Suprapubic skin (tissue), 4 donors: ENCODE measurements at regions not wholly inside any gene's neighbourhood (a gene's known extent, or its start where the extent isn't known, plus 50 kb on each side); places are given as distances from the start of the nearest gene placed in this dataset.
A peak's percentile ranks its signal among the peaks of the same experiment; 100 is the strongest.
"Not testable (repeated sequence)": the region's sequence is repeated elsewhere in the genome, so short reads cannot be mapped to it uniquely, and the experiment has no call there.

ENCODE experiments used
- DNase-seq, 2 donors: peaks; one replicate each; pipeline ENCODE4 v3.0.0-alpha.2; 2019; ENCODE audit warnings: low spot score in 2 of 2
- H3K27ac ChIP-seq: fragments of 200-600 bp; sonication (generic); one replicate; pipeline ENCODE4 v1.5.1; 2019
- H3K27me3 ChIP-seq: fragments of 200-600 bp; sonication (generic); one replicate; pipeline ENCODE4 v1.5.1; 2019
- H3K36me3 ChIP-seq: fragments of 200-600 bp; sonication (generic); one replicate; pipeline ENCODE4 v1.5.1; 2019
- H3K4me1 ChIP-seq: fragments of 200-600 bp; sonication (generic); one replicate; pipeline ENCODE4 v1.5.1; 2019
- H3K4me3 ChIP-seq: fragments of 200-600 bp; sonication (generic); one replicate; pipeline ENCODE4 v1.5.1; 2019; ENCODE audit warnings: mild to moderate bottlenecking
- H3K9me3 ChIP-seq: fragments of 200-600 bp; sonication (generic); one replicate; pipeline ENCODE4 v1.5.1; 2019
- CTCF ChIP-seq, 2 donors: fragments of 200-600 bp in 1 of 2; fragments of 450-650 bp in 1 of 2; sonication (generic) in 1 of 2; IDR thresholded peaks; one replicate each; pipeline ENCODE4 v1.5.1; 2016 to 2019; ENCODE audit warnings: antibody characterized with exemption in 2 of 2, mild to moderate bottlenecking in 1 of 2, moderate library complexity in 1 of 2
- EP300 ChIP-seq: sonication (generic); formaldehyde crosslinking; IDR thresholded peaks from one replicate; pipeline ENCODE4 v1.6.1; 2017; ENCODE audit warnings: antibody characterized with exemption
- POLR2A ChIP-seq, 2 donors: fragments of 450-650 bp; IDR thresholded peaks; one replicate each; pipeline ENCODE4 v1.6.1; 2017; ENCODE audit warnings: antibody characterized with exemption in 2 of 2, mild to moderate bottlenecking in 2 of 2, moderate library complexity in 2 of 2
- POLR2AphosphoS5 ChIP-seq, 3 donors: sonication (generic); formaldehyde crosslinking; IDR thresholded peaks; one replicate each; pipeline ENCODE4 v1.6.1; 2017; ENCODE audit warnings: antibody characterized with exemption in 3 of 3
- whole genome bisulfite sequencing: methylation state at CpG from one replicate; pipeline ENCODE4 v1.1.5; 2018; 5-methylcytosine and 5-hydroxymethylcytosine counted together

GRCh38 chr15:25245801-25246622, 192.8 kb downstream of the UBE3A start:
- no peak for TF ChIP-seq CTCF (IDR thresholded peaks at IDR 0.05)
- TF ChIP-seq POLR2A (IDR thresholded peaks at IDR 0.05) = no peak
- TF ChIP-seq EP300 = no peak
- no peak for TF ChIP-seq POLR2AphosphoS5 (IDR thresholded peaks at IDR 0.05)
- Histone ChIP-seq H3K27ac (no peak overlapping the region), H3K9me3 (peaks cover 45% of the 10 kb centered on the region), H3K27me3 (no peaks in the 10 kb centered on the region), H3K4me1 (no peaks in the 10 kb centered on the region), H3K36me3 (no peaks in the 10 kb centered on the region), H3K4me3 (no peak overlapping the region)
- WGBS = 89% methylated on average over 10 of the region's 17 CpGs
- DNase-seq = peak in 1 of 2 donors; percentile 72

GRCh38 chr15:25246641-25247406, 192.0 kb downstream of the UBE3A start:
- peak in 1 of 2 donors; percentile 69 for DNase-seq
- no peak for TF ChIP-seq POLR2AphosphoS5 (IDR thresholded peaks at IDR 0.05)
- TF ChIP-seq POLR2A (IDR thresholded peaks at IDR 0.05) = no peak
- TF ChIP-seq EP300 = no peak
- Histone ChIP-seq H3K9me3 (peaks cover 37% of the 10 kb centered on the region), H3K27me3 (no peaks in the 10 kb centered on the region), H3K27ac (no peak overlapping the region), H3K4me1 (no peaks in the 10 kb centered on the region), H3K4me3 (no peak overlapping the region), H3K36me3 (no peaks in the 10 kb centered on the region)
- WGBS = 91% methylated on average over 16 of the region's 20 CpGs

GRCh38 chr15:25247407-25248038, 191.3 kb downstream of the UBE3A start:
- 94% methylated on average over 2 of the region's 11 CpGs for WGBS
- Histone ChIP-seq H3K4me3 (no peak overlapping the region), H3K36me3 (no peaks in the 10 kb centered on the region), H3K27me3 (no peaks in the 10 kb centered on the region), H3K27ac (no peak overlapping the region), H3K9me3 (peaks cover 32% of the 10 kb centered on the region), H3K4me1 (no peaks in the 10 kb centered on the region)
- no peak for TF ChIP-seq EP300
- TF ChIP-seq POLR2AphosphoS5 (IDR thresholded peaks at IDR 0.05) = no peak
- TF ChIP-seq POLR2A (IDR thresholded peaks at IDR 0.05) = no peak
- DNase-seq = peak in 1 of 2 donors; percentile 62

GRCh38 chr15:25248087-25248486, 190.7 kb downstream of the UBE3A start:
- WGBS = 73% methylated on average over 3 of the region's 6 CpGs
- H3K36me3 ChIP-seq, H3K27me3 ChIP-seq, H3K4me1 ChIP-seq, H3K27ac ChIP-seq, H3K4me3 ChIP-seq, DNase-seq: not testable (repeated sequence)
- H3K9me3 ChIP-seq = peaks cover 26% of the 10 kb centered on the region

GRCh38 chr15:25248583-25249235, 190.1 kb downstream of the UBE3A start:
- no peaks in the 10 kb centered on the region for H3K36me3 ChIP-seq
- no peak overlapping the region for H3K4me3 ChIP-seq
- WGBS = 100% methylated on average over 2 of the region's 8 CpGs
- H3K4me1 ChIP-seq = no peaks in the 10 kb centered on the region
- H3K27me3 ChIP-seq = no peaks in the 10 kb centered on the region
- peak; percentile 48 to 69 for DNase-seq
- TF ChIP-seq CTCF (IDR thresholded peaks at IDR 0.05) (no peak), POLR2A (IDR thresholded peaks at IDR 0.05) (no peak), POLR2AphosphoS5 (IDR thresholded peaks at IDR 0.05) (no peak), EP300 (no peak)
- peaks cover 23% of the 10 kb centered on the region for H3K9me3 ChIP-seq
- H3K27ac ChIP-seq = no peak overlapping the region

GRCh38 chr15:25249236-25250010, 189.4 kb downstream of the UBE3A start:
- WGBS = 91% methylated on average over 10 of the region's 13 CpGs
- Histone ChIP-seq H3K27me3 (no peaks in the 10 kb centered on the region), H3K9me3 (peaks cover 28% of the 10 kb centered on the region), H3K4me1 (no peaks in the 10 kb centered on the region), H3K27ac (no peak overlapping the region), H3K36me3 (no peaks in the 10 kb centered on the region), H3K4me3 (no peak overlapping the region)
- peak in 1 of 2 donors; percentile 55 for DNase-seq
- no peak for TF ChIP-seq POLR2AphosphoS5 (IDR thresholded peaks at IDR 0.05)
- no peak for TF ChIP-seq POLR2A (IDR thresholded peaks at IDR 0.05)
- no peak for TF ChIP-seq CTCF (IDR thresholded peaks at IDR 0.05)
- TF ChIP-seq EP300 = no peak
